CD8-positive, alpha-beta memory T cell (primary cell): ENCODE measurements at regions not wholly inside any gene's neighbourhood (a gene's known extent, or its start where the extent isn't known, plus 50 kb on each side); places are given as distances from the start of the nearest gene placed in this dataset.
"Not testable (repeated sequence)": the region's sequence is repeated elsewhere in the genome, so short reads cannot be mapped to it uniquely, and the experiment has no call there.

ENCODE experiments used
- CTCF ChIA-PET: fragments of 350-600 bp; sonication (Branson Sonifier 250); formaldehyde crosslinking; loops from one replicate; lab custom pipeline; 2021; ENCODE audit warnings: antibody characterized with exemption; lab: Charles Lee
- POLR2A ChIA-PET: fragments of 350-600 bp; sonication (Branson Sonifier 250); formaldehyde crosslinking; loops from one replicate; lab custom pipeline; 2021; ENCODE audit warnings: antibody characterized with exemption; lab: Charles Lee
- DNase-seq, 5 donors: peaks; one replicate each; pipeline versions ENCODE4 v3.0.0 to v3.0.0-alpha.2; 2020 to 2022; ENCODE audit warnings: mixed read lengths in 1 of 5
- H3K27ac ChIP-seq: one replicate; pipeline ENCODE4 v1.7.0; 2013; ENCODE audit warnings: low read depth, mild to moderate bottlenecking, low read length, moderate library complexity
- H3K27me3 ChIP-seq: 2 replicates; pipeline ENCODE4 v1.7.0; 2013; ENCODE audit warnings: low read length, mild to moderate bottlenecking; ENCODE audit not compliant: insufficient read depth, poor library complexity, severe bottlenecking
- H3K36me3 ChIP-seq: 2 replicates; pipeline ENCODE4 v1.7.0; 2013; ENCODE audit warnings: mild to moderate bottlenecking, low read length, moderate library complexity; ENCODE audit not compliant: insufficient read depth
- H3K4me1 ChIP-seq: 2 replicates; pipeline ENCODE4 v1.7.0; 2013; ENCODE audit warnings: mild to moderate bottlenecking, low read length, moderate library complexity; ENCODE audit not compliant: insufficient read depth
- H3K4me3 ChIP-seq: 2 replicates; pipeline ENCODE4 v1.7.0; 2013; ENCODE audit warnings: mild to moderate bottlenecking, low read length
- H3K9me3 ChIP-seq: 2 replicates; pipeline ENCODE4 v1.7.0; 2013; ENCODE audit warnings: mild to moderate bottlenecking, low read length
- H3K27ac Mint-ChIP-seq, 8 donors: one replicate each; pipeline ENCODE4 v1.8.0; 2020 to 2021; ENCODE audit warnings: mixed read lengths in 8 of 8, mild to moderate bottlenecking in 6 of 8, inconsistent platforms in 3 of 8, moderate library complexity in 3 of 8
- H3K27me3 Mint-ChIP-seq, 2 donors: one replicate each; pipeline ENCODE4 v1.8.0; 2020 to 2021; ENCODE audit warnings: mixed read lengths in 2 of 2, mild to moderate bottlenecking in 1 of 2, moderate library complexity in 1 of 2
- H3K36me3 Mint-ChIP-seq, 3 donors: one replicate each; pipeline ENCODE4 v1.8.0; 2020 to 2021; ENCODE audit warnings: mixed read lengths in 3 of 3, inconsistent platforms in 1 of 3, mild to moderate bottlenecking in 1 of 3
- H3K4me1 Mint-ChIP-seq, 3 donors: one replicate each; pipeline ENCODE4 v1.8.0; 2020 to 2021; ENCODE audit warnings: mixed read lengths in 3 of 3, inconsistent platforms in 1 of 3, mild to moderate bottlenecking in 1 of 3
- H3K4me3 Mint-ChIP-seq, 7 donors: one replicate each; pipeline ENCODE4 v1.8.0; 2020 to 2021; ENCODE audit warnings: mixed read lengths in 7 of 7, mild to moderate bottlenecking in 6 of 7, moderate library complexity in 4 of 7, inconsistent platforms in 2 of 7
- H3K9me3 Mint-ChIP-seq, 5 donors: one replicate each; pipeline ENCODE4 v1.8.0; 2020 to 2022; ENCODE audit warnings: mixed read lengths in 5 of 5, mild to moderate bottlenecking in 3 of 5, moderate library complexity in 2 of 5, inconsistent platforms in 1 of 5

DNA sequence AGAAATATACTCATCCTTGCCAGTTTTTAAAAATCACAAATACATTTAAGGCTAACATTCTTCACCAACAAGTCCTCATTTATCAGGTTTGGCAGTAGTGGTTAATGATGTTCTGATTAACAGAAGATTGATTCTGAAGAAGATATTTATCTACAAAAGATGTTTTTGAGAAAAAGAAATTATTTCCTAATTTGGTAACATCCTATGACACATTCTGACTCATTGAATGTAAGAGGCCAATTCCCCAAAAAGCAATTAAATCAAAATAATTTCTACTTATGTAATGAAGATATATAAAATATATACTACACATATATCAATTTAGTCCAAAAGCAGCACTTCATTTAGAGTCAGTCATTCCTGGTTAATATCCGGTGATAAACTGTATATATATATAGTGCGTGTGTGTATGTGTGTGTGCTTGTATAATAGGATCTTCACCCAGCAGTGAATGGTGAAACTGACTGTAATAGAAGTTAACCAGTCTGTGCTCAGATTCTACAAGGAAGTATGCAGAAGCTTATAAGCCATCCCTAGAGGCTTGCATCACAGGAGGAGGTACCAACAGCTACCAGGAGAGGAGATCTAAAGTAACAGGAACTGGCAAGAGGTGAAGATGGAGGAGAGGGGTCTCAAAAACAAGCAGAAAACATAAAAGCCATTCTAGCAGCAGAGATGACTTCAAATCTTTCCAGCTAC, 82.9 kb upstream of the MARCKS start:
- Histone ChIP-seq H3K36me3 (no peaks in the 10 kb centered on the region), H3K27ac (no peak overlapping the region), H3K4me1 (no peaks in the 10 kb centered on the region), H3K4me3 (no peak overlapping the region), H3K27me3 (no peaks in the 10 kb centered on the region), H3K9me3 (no peaks in the 10 kb centered on the region)
- CTCF ChIA-PET = no interaction called here
- peaks cover 0 to 3% of the 10 kb centered on the region in 2 donors for H3K27me3 Mint-ChIP-seq
- no peak overlapping the region for H3K4me3 Mint-ChIP-seq
- POLR2A ChIA-PET = no interaction called here
- H3K27ac Mint-ChIP-seq = no peak overlapping the region
- H3K4me1 Mint-ChIP-seq = no peaks in the 10 kb centered on the region
- H3K9me3 Mint-ChIP-seq = no peaks in the 10 kb centered on the region
- no peaks in the 10 kb centered on the region for H3K36me3 Mint-ChIP-seq
- no peak for DNase-seq

GRCh38 chr6:113776998-113777397, 80.1 kb upstream of the MARCKS start:
- H3K4me3 Mint-ChIP-seq = no peak overlapping the region
- H3K36me3 ChIP-seq = no peaks in the 10 kb centered on the region
- no peak for DNase-seq
- no peak overlapping the region for H3K27ac Mint-ChIP-seq
- no peak overlapping the region for H3K4me3 ChIP-seq
- H3K27me3 ChIP-seq = no peaks in the 10 kb centered on the region
- no peaks in the 10 kb centered on the region for H3K36me3 Mint-ChIP-seq
- H3K9me3 Mint-ChIP-seq = no peaks in the 10 kb centered on the region
- H3K4me1 ChIP-seq = no peaks in the 10 kb centered on the region
- ChIA-PET CTCF (no interaction called here), POLR2A (no interaction called here)
- no peaks in the 10 kb centered on the region for H3K4me1 Mint-ChIP-seq
- H3K9me3 ChIP-seq = no peaks in the 10 kb centered on the region
- peaks cover 0 to 3% of the 10 kb centered on the region in 2 donors for H3K27me3 Mint-ChIP-seq
- no peak overlapping the region for H3K27ac ChIP-seq

DNA sequence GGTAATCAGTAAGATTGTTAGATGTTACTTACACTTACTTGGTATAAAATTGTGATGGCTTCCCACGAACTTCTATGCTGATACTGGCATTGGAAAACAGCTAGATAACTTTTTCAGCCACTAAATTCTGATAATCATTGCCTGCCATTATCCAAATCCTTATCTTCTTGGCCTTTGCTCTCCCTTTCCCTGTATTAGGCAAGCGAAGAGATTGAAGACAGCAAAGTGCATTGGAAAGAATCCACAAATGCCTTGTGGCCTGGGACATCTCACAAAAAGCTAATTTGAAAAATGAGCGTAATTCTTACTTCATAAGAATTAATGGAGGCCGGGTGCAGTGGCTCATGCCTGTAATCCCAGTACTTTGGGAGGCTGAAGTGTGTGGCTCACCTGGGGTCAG, 79.5 kb upstream of the MARCKS start:
- Mint-ChIP-seq H3K27ac (no peak overlapping the region), H3K9me3 (no peaks in the 10 kb centered on the region), H3K36me3 (no peaks in the 10 kb centered on the region), H3K4me3 (no peak overlapping the region), H3K27me3 (peaks cover 0 to 3% of the 10 kb centered on the region in 2 donors), H3K4me1 (no peaks in the 10 kb centered on the region)
- Histone ChIP-seq H3K4me1 (no peaks in the 10 kb centered on the region), H3K4me3 (no peak overlapping the region), H3K9me3 (no peaks in the 10 kb centered on the region), H3K36me3 (no peaks in the 10 kb centered on the region), H3K27ac (no peak overlapping the region), H3K27me3 (no peaks in the 10 kb centered on the region)
- ChIA-PET CTCF (no interaction called here), POLR2A (no interaction called here)
- DNase-seq = no peak

DNA sequence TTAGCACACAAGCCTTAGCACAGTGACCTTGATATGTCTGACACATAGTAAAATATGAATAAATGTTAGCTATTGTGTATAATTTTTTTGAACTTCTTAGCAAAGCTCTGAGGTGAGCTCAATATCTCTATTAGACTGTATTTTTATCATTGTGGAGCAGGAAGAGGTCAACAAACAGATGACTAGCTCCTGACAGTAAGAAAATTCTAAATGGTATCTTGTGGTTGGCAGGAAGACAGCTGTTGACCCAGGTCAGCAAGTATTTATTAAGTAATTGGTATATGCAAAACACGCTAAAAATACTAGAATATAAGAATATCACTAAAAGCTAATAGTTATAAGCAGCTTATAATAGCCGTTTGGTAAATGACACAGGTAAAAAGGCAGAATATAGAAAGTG, 77.5 kb upstream of the MARCKS start:
- Mint-ChIP-seq H3K27me3 (peaks cover 0 to 3% of the 10 kb centered on the region in 2 donors), H3K27ac (no peak overlapping the region), H3K4me1 (no peaks in the 10 kb centered on the region), H3K36me3 (no peaks in the 10 kb centered on the region), H3K4me3 (no peak overlapping the region), H3K9me3 (no peaks in the 10 kb centered on the region)
- ChIA-PET POLR2A (no interaction called here), CTCF (no interaction called here)
- Histone ChIP-seq H3K27ac (no peak overlapping the region), H3K9me3 (no peaks in the 10 kb centered on the region), H3K36me3 (no peaks in the 10 kb centered on the region), H3K4me1 (no peaks in the 10 kb centered on the region), H3K27me3 (no peaks in the 10 kb centered on the region), H3K4me3 (no peak overlapping the region)
- no peak for DNase-seq

- POLR2A ChIA-PET = no interaction called here
- Mint-ChIP-seq H3K4me1 (no peaks in the 10 kb centered on the region), H3K9me3 (no peaks in the 10 kb centered on the region), H3K27ac (no peak overlapping the region), H3K4me3 (no peak overlapping the region), H3K27me3 (peaks cover under 1 to 4% of the 10 kb centered on the region in 2 donors), H3K36me3 (no peaks in the 10 kb centered on the region)
- Histone ChIP-seq H3K27ac (no peak overlapping the region), H3K36me3 (no peaks in the 10 kb centered on the region), H3K27me3 (no peaks in the 10 kb centered on the region), H3K4me3 (no peak overlapping the region), H3K4me1 (no peaks in the 10 kb centered on the region), H3K9me3 (no peaks in the 10 kb centered on the region)
- CTCF ChIA-PET = no interaction called here
- DNase-seq = no peak
These were observed 74.5 kb upstream of the MARCKS start for GRCh38 chr6:113782636-113783035.

DNA sequence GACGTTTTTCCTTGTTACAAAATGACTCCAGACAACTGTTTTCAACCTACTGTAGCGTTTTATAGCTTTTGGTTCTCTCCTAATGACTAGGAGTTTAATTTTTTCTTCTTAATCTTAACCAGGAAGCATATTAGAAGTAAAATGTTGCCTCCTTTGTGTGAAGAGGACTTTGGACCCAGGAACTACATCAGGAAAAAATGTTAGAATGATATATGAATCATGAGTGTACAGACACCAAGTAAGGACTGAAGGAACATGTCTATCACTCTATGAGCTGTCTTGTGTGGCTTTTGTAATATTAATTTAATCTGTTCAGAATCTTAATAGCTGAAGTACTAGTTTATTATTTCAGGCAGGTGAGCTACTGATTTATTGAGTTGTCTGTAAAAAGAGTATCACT, 71.0 kb upstream of the MARCKS start:
- POLR2A ChIA-PET = no interaction called here

DNA sequence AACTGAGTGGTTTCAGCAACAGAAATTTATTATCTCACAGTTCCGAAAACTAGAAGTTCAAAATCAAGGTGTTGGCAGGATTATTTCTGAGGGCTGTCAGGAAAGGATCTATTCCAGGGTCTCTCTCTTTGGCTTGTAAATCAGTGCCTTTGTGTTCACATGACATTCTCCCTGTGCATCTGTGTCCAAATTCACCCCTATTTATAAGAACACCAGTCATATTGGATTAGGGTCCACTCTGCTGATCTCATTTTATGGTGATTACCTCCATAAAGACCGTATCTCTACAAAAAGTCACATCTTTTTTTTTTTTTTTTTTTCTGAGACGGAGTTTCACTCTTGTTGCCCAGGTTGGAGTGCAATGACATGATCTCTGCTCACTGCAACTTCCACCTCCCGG, 68.6 kb upstream of the MARCKS start:
- Histone ChIP-seq H3K4me1 (no peaks in the 10 kb centered on the region), H3K4me3 (no peak overlapping the region), H3K27ac (no peak overlapping the region), H3K9me3 (no peaks in the 10 kb centered on the region), H3K27me3 (no peaks in the 10 kb centered on the region), H3K36me3 (no peaks in the 10 kb centered on the region)
- no peaks in the 10 kb centered on the region for H3K36me3 Mint-ChIP-seq
- POLR2A ChIA-PET = no interaction called here
- peaks cover 2 to 4% of the 10 kb centered on the region in 2 donors for H3K27me3 Mint-ChIP-seq
- CTCF ChIA-PET = interaction anchor here (0.6 kb wide), 1 partner anchor 8 kb away, joined by 3 read pairs; no protein-coding TSS in a partner anchor
- H3K27ac Mint-ChIP-seq = no peak overlapping the region
- H3K4me1 Mint-ChIP-seq = no peaks in the 10 kb centered on the region
- H3K4me3 Mint-ChIP-seq = no peak overlapping the region
- no peaks in the 10 kb centered on the region for H3K9me3 Mint-ChIP-seq
- DNase-seq = no peak

More for the DNA sequence above, 71.0 kb upstream of the MARCKS start:
- H3K27me3 Mint-ChIP-seq = peaks cover 2 to 4% of the 10 kb centered on the region in 2 donors
- DNase-seq = no peak
- H3K9me3 ChIP-seq = no peaks in the 10 kb centered on the region
- H3K4me3 ChIP-seq = no peak overlapping the region
- no peaks in the 10 kb centered on the region for H3K9me3 Mint-ChIP-seq
- no peaks in the 10 kb centered on the region for H3K36me3 Mint-ChIP-seq
- H3K27ac ChIP-seq = no peak overlapping the region
- no peaks in the 10 kb centered on the region for H3K36me3 ChIP-seq
- no peak overlapping the region for H3K4me3 Mint-ChIP-seq
- H3K27ac Mint-ChIP-seq = no peak overlapping the region
- H3K4me1 ChIP-seq = no peaks in the 10 kb centered on the region
- H3K27me3 ChIP-seq = no peaks in the 10 kb centered on the region
- CTCF ChIA-PET = no interaction called here
- H3K4me1 Mint-ChIP-seq = no peaks in the 10 kb centered on the region

GRCh38 chr6:113791225-113791624, 65.9 kb upstream of the MARCKS start:
- H3K4me1 ChIP-seq, H3K4me3 Mint-ChIP-seq, H3K9me3 Mint-ChIP-seq, H3K36me3 ChIP-seq, CTCF ChIA-PET, H3K27ac ChIP-seq, POLR2A ChIA-PET, H3K36me3 Mint-ChIP-seq, DNase-seq, H3K4me3 ChIP-seq, H3K4me1 Mint-ChIP-seq, H3K27ac Mint-ChIP-seq, H3K27me3 Mint-ChIP-seq, H3K9me3 ChIP-seq, H3K27me3 ChIP-seq: not testable (repeated sequence)
